HTR-8/SVneo (cell line): ENCODE measurements at regions not wholly inside any gene's neighbourhood (a gene's known extent, or its start where the extent isn't known, plus 50 kb on each side); places are given as distances from the start of the nearest gene placed in this dataset.

Experiments used
- DNase-seq: peaks from one replicate; pipeline ENCODE4 v3.0.0; 2011; ENCODE audit warnings: low spot score, mixed read lengths; ENCODE audit not compliant: insufficient read length
- FAIRE-seq: peaks from 2 replicates; lab custom pipeline; 2011; peaks lifted over from hg19 to GRCh38; lab: Jason Lieb, UNC

DNA sequence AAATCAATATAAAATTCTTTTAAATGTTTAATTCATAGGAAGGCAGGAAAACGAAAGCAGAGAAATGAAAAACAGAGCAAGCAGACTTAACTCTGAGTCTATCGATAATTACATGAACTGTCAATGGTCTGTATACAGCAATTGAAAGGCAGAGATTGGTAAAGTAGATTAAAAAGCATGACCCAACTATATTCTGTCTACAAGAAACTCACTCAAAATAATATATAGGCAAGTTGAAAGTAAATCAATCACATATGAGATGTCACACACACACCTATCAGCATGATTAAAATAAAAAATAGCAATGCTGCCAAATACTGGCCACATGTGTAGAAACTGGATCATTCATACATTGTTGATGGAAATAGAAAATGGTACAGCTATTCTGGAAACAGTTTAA lies 136.4 kb upstream of the CYP1B1 start:
- FAIRE-seq (no peak), DNase-seq (no peak)

DNA sequence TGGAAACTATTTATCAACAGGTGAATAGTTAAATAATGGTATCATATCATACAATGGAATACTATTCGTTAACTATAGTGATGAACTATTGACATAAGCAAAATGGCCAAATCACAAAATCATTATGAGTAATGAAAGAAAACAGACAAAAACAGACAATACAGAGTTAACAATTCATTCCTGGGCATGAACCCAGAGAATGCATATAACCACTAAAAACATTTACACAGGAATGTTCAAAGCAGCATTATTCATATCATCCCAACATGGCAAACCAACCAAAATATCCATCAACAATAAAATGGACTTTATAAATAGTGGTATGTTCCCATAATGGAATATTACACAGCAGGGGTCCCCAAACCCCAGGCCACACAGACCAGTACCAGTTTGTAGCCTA lies 131.2 kb upstream of the CYP1B1 start:
- peak; percentile 59 for FAIRE-seq
- DNase-seq: no peak

- FAIRE-seq (no peak), DNase-seq (no peak)
These were observed 127.5 kb upstream of the CYP1B1 start for GRCh38 chr2:38203446-38203810.

DNA sequence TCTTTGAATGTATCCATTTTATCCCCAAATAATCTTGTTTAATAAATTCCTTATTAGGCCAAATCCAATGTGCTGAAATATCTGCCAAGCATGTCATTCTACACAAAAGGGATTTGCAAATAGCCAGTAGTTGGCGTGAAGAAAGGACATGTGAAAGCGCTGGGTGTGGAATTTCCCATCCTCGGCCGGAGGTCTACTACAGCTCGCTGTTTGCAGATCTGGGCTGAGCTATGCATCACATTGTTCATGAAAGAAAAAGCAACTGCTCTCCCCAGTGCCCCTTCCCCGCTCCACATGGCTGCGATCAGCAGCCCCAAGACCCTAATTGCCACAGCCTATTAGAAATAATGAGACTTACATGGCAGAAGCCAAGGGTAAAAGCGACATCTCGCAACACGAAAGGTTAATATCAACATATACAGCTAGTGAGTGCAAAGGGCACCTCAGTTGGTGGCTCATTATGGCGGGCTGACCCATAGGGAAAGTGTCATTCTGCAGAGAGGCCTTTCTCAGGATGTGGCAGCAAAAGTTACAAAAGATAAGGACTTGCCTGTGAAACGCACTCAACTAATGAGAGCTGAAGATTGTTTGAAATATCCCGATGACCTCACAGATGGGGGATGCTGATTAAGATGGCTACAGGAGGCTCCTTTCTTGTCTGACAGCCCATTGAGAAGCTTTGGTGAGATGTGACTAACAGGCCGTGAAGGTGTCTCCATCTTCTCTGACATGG lies 126.9 kb upstream of the CYP1B1 start:
- FAIRE-seq (no peak), DNase-seq (no peak)

GRCh38 chr2:38201784-38202183 lies 125.8 kb upstream of the CYP1B1 start:
- no peak for FAIRE-seq
- peak; percentile 51 for DNase-seq

- no peak for FAIRE-seq
- DNase-seq: no peak
These were observed 124.6 kb upstream of the CYP1B1 start for GRCh38 chr2:38200598-38200997.

DNA sequence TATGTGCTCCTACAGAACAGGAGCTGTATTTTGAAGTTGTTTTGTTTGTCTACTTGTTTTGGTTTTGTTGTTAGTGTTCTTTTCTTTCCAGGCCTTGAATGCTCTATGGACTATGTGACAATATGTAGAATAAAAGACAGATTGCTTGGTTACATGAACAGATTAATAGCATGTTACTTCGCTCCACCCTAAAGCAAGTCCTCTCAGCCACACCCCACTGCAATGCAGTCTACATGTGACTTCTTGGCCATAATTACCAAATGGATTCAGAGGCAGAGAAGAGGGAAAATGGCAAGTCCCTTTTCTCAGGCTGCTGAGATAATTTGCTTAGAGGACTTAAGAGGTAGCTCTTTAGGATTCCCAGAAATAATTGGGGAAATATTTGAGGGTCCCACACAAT lies 123.2 kb upstream of the CYP1B1 start:
- DNase-seq (no peak), FAIRE-seq (no peak)

GRCh38 chr2:38194751-38195150 lies 118.8 kb upstream of the CYP1B1 start:
- FAIRE-seq: no peak

DNA sequence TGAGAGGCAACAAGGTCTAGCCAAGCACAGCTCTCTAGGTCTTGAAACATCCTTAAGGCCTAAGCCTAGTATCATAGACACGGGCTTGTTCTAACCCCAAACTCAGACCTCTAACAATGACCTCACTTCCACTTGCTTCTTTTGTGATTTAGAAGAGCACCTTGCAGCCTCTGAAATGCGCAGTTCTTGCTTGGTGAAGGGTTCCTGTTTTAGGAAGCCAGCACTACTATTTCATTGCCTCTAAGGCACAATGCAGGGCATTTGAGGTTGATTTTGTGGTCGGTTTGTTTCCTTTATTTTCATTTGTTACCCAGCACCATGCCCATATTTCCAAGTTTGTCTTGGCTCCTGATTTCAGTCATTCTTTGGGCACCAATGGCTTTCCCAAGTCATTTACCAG lies 117.0 kb upstream of the CYP1B1 start:
- no peak for FAIRE-seq
- DNase-seq: no peak

More at GRCh38 chr2:38194751-38195150, 118.8 kb upstream of the CYP1B1 start:
- DNase-seq: no peak

DNA sequence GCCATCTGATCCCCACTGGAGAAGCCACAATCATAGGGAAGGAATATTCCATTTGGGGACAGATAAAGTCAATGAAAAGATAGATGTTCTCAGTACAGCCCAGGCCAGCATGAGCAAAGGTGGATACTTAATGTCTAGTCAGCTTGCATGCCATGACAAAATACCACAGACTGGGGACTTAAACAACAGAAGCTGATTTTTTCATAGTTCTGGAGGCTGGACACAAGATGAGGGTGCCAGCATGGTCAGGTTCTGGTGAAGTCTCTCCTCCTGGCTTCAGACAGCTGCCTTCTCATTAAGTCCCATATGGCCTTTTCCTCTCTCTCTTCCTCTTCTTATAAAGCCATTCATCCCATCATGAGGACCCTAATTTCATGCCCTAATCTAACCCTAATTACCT lies 116.1 kb upstream of the CYP1B1 start:
- DNase-seq: no peak
- no peak for FAIRE-seq

- FAIRE-seq (no peak), DNase-seq (no peak)
These were observed 115.6 kb upstream of the CYP1B1 start for GRCh38 chr2:38191516-38191915.

DNA sequence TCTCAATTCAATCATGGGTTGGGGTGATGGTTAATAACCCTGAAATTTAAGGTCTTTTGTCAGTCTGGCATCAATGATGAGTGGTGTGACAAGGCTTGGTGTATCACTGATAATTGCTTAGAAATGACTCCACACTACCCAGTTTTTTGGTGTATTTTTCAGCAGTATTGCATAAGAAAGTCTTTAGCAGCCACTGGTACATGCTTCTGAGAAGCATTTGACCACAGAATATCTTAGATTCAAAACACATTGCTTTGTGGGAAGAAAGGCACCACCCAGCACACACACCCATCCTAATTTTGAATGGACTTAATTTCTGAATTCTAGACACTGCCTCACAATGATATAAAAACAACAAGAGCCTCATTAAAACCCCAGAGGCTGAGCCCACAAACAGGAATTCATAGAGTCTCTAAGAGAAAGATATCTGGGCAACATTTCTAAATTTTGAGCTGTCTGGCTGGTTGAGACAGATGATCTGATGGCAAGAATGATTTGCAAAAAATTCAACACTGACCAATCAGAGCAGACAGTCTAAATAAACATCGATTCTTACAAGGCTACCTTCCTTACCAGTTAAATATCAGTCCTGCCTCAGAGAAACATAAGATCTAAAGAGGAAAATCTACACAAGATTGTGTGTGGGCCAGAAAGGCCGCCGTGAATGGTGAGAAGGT lies 114.7 kb upstream of the CYP1B1 start:
- DNase-seq: no peak
- no peak for FAIRE-seq

- DNase-seq: no peak
- no peak for FAIRE-seq
These were observed 111.6 kb upstream of the CYP1B1 start for GRCh38 chr2:38187541-38188011.

DNA sequence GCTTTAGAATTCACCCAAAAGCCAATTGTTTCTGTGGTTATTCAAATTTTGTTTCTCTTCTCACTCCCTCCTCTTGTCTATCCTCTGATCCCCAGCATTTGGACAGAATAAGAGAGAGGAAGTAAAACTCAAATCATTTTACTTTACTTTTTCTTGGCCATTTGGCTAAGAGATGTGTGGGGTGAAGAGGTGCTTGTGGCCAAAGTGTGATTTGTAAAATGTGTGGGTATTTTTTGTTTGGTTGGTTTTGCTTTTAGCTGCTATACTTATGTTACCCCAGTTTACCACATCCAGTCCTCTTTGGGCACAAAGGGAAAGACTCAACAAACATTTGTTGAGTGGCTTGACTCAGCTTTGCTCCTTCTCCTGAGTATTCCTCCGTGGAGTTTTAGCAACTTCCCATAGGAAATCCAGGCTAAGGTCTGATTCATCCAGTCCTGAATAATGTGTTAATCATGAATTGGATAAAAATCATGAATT lies 109.1 kb upstream of the CYP1B1 start:
- no peak for DNase-seq
- FAIRE-seq: no peak

DNA sequence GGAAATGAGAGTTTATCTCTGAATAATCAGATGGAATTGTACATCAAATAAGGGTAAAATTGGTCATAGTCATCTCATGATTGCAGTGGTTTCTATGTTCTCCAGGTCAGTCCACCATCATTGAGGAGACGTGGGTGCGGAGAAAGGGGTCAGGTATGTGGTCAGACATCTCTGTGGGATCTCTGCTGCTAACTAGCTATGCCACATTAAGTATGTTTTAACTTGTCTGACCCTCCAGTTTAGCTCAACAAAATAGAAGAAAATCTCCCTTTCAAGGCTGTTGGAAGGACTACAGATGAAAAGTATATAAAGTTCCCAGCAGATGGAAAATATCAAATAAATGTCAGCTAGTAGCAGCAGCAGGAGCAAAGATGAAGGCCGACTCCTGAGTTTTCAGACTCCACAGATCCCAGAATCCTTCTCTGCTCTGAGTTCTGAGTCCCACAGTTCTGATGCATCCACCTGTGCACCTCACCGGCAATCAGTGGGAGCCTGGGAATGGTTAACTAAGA lies 106.6 kb upstream of the CYP1B1 start:
- DNase-seq: no peak

DNA sequence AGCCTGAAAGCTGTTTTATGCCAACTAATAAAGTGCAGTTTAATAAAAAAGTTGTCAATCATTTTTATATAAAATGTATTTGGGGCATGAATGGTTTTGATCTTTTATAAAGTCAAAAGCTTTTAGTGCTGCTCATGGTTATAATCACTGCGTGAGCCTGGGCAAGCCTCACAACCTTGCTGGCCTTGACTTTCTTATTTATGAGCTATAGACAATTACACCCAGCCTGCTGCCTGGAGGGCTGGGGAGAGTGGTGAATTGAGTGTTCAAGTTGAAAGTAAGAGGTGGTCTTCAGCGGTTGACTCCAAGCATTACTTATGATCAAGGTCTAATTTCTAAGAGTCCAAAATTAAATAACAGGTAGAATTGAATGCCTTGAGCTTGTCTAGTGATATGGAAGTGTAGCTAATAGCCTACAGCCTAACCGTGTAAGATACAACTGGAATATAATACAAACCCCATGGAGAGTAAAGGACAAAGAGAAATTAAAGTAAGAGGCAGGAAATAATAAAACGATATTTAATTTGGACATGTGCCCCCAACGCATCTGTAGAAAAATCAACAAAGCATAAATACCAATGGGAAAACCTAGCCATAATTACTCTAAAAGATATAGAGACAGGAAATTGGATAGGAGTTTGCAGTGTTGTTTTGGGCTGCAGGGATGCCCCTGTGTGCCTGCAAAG lies 106.0 kb upstream of the CYP1B1 start:
- FAIRE-seq: no peak
- no peak for DNase-seq

More for the DNA sequence above, 106.6 kb upstream of the CYP1B1 start:
- no peak for FAIRE-seq

- FAIRE-seq (no peak), DNase-seq (no peak)
These were observed 104.8 kb upstream of the CYP1B1 start for GRCh38 chr2:38180754-38181153.

- FAIRE-seq (peak; percentile 33), DNase-seq (peak; percentile 27)
These were observed 102.8 kb upstream of the CYP1B1 start for GRCh38 chr2:38178556-38179419.

- DNase-seq (no peak), FAIRE-seq (no peak)
These were observed 102.2 kb upstream of the CYP1B1 start for GRCh38 chr2:38178119-38178518.

- no peak for FAIRE-seq
These were observed 100.7 kb upstream of the CYP1B1 start for GRCh38 chr2:38176619-38177021.

More at GRCh38 chr2:38176619-38177021, 100.7 kb upstream of the CYP1B1 start:
- peak; percentile 31 for DNase-seq
